ENCODE measurements at regions not wholly inside any gene's neighbourhood (a gene's known extent, or its start where the extent isn't known, plus 50 kb on each side); places are given as distances from the start of the nearest gene placed in this dataset.
"Not testable (repeated sequence)": the region's sequence is repeated elsewhere in the genome, so short reads cannot be mapped to it uniquely, and the experiment has no call there.

DNA sequence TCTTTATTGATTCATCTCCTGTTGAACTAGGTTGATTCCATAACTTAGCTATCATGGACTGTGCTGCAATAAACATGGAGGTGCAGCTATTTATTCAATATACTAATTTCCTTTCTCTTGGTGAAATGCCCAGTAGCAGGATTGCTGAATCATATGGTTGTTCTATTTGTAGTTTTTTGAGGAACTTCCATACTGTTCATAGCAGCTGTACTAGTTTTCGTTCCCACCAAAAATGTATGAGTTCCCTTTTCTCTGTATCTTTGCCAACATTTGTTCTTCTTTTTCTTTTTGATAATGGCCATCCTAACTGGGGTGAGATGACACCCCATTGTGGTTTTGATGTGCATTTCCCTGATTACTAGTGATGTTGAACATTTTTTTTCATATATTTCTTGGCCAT is 87.2 kb upstream of the NAV2 start:
- no peak for DNase-seq (ENCODE audit: low read depth)

DNA sequence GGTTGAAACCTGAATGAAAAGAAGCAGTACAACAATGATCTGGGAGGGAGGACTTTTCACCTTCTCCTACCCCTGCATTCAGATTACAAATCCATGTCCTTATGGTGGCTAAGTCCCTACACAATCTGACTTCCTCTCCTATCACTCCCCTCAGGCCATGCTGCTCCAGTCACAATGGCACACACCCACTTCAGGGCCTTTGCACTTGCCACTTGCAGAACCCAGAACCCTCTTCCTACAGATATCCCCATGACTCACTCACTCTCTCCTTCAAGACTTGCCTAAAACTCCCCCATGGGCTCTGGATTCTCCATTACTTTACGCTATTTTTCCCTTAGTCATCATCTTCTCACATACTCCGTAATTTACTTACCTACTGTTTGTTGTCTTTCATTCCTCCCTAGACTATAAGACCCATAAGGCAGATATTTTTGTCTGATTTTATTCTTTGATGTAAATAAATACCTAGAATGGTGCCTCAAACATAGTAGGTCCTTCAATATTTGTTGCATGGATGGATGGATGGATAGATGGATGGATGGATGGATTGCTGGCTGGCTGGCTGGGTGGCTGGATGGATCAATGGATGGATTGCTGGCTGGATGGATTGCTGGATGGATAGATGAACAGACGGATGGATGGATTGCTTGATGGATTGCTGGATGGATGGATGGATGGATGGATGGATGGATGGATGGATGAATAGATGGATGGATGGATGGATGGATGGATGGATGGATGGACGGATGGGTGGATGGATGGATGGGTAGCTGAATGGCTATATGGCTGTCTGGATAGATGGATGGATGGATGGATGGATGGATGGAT is 94.7 kb upstream of the NAV2 start:
- DNase-seq (ENCODE audit: low read depth) = no peak

DNA sequence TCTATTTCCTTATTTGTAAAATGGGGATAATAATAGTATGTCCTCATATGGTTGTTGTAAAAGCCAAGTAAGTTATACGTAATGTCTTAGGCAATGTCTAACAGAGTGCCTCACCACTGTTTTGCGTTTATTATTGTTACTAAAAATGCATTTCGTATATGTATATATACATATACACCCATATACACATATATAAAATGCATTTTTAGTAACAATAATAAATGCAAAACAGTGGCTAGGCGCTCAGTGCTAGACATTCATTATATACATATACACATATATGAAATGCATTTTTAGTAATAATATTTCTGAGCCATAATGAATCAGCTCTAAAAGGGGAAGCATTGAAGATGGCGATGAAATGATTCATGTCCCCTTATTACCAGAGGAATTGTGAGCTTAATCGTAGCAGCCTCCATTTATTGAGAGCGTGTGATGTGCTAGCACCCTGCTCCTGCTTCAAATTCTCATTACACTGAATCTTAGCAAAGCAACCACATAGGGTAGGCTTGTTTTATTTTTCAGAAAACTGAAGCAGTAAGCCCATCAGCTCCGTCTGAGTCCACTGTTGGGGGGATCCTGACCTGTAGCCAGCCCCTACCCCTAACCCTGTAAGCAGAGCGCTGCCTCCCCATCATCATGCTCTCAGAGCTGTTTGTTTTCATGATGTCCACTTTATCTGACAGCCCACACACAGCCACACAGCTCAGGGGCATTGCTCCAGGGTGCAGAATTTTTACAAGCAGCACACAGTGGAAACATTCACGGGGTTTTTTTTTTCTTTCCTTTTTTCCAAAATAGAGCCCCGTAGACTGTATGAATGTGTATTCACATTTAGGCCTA is 97.1 kb upstream of the NAV2 start:
- DNase-seq (ENCODE audit: low read depth) = no peak

- DNase-seq (ENCODE audit: low read depth) = no peak
These were observed 98.2 kb upstream of the NAV2 start for GRCh38 chr11:19614370-19614940.

DNA sequence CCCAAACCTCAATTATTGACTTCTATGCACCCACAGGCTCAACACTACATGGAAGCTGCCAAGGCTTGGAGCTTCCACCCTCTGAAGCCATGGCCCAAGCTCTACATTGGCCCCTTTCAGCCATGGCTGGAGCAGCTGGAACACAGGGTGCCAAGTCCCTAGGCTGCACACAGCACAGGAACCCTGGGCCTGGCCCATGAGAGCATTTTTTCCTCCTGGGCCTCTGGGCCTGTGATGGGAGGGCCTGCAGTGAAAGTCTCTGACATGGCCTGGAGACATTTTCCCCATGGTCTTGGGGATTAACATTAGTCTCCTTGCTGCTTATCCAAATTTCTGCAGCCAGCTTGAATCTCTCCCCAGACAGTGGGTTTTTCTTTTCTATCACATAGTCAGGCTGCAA is 100.6 kb upstream of the NAV2 start:
- DNase-seq (ENCODE audit: low read depth) = not testable (repeated sequence)

- no peak for DNase-seq (ENCODE audit: low read depth)
These were observed 104.8 kb upstream of the NAV2 start for GRCh38 chr11:19607656-19608360.

- no peak for DNase-seq (ENCODE audit: low read depth)
These were observed 105.6 kb upstream of the NAV2 start for GRCh38 chr11:19606856-19607655.

DNA sequence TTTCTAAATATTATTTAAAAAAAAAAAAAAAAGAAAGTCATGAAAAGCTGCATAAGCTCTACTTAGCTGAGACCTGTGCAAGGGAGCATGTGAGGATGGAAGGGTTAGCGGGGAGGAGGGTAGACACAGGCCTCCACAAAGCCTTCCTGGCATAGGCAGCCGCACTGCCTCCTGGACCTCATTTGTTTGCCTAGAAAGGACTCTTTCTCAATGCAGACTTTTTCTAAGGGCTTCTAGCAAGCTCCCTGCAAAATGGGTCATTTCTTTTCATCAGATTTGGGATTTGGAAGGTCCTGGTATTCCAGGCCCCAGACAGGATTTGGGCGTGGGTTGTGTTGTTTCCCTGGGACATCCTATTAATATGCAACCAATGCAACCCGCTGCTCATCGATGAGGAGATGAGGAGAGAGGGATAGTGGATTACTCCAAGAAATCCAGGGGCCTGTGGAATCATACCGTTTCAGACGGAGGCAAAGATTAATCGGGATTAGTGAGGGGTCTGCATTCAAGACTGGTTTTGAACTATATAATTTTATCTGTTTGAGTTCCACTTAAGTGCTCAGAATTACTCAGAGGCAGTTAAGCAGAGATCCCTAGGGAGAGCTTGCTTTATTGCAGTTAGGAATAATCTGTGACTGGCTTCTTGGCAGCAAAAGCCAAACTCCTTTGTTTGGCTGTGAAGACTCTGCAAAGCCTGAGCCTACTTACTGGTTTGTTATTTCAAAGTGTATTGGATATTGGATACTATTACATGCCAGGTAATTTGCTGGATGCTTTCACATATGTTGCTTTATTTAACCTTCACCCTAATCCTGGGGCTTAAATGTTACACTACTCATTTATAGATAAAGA is 106.9 kb upstream of the NAV2 start:
- DNase-seq (ENCODE audit: low read depth) = no peak

DNA sequence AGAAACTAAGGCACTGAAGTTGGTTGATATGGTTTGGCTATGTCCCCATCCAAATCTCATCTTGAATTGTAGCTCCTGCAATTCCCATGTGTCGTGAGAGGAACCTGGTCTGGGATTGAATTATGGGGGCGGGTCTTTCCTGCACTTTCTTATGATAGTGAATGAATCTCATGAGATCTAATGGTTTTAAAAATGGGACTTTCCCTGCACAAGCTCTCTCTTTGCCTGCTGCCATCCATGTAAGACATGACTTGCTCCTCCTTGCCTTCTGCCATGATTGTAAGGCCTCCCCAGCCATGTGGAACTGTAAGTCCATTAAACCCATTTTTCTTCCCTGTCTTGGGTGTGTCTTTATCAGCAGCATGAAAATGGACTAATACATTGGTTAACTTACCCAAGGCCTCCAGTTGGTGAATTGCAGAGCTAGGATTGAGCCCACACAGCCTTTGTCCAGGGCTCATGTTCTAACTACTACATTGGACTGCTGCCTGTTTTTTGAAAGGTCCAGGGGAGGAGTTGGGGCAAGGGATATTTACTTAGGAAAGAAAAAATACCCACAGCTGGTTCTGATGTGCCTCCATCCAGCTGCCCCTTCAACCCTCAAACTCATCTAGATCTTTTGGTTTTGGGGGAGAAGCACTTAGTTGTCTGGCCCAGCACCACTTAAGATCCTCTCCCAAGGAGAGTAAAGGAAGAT is 107.8 kb upstream of the NAV2 start:
- no peak for DNase-seq (ENCODE audit: low read depth)

GRCh38 chr11:19603771-19604170 is 108.9 kb upstream of the NAV2 start:
- no peak for DNase-seq (ENCODE audit: low read depth)

DNA sequence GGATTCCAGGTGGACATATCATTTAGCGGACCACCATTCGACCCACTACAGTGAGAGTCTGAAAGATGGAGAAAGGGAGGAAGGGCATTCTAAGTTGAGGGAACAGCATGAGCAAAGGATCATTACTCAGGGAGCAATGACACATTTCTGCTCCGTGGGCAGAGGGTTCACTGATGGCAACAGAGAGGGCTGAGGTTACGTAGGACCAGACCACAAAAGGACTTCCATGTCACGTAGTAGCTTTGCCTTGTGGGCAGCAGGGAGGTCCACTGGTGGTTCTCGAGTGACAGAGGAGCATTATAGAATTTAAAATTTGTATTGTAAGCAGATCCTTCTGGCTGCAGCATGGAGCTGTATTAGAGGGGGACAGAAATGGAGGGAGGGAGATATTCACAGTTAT is 109.7 kb upstream of the NAV2 start:
- no peak for DNase-seq (ENCODE audit: low read depth)

GRCh38 chr11:19602406-19602805 is 110.2 kb upstream of the NAV2 start:
- no peak for DNase-seq (ENCODE audit: low read depth)

DNA sequence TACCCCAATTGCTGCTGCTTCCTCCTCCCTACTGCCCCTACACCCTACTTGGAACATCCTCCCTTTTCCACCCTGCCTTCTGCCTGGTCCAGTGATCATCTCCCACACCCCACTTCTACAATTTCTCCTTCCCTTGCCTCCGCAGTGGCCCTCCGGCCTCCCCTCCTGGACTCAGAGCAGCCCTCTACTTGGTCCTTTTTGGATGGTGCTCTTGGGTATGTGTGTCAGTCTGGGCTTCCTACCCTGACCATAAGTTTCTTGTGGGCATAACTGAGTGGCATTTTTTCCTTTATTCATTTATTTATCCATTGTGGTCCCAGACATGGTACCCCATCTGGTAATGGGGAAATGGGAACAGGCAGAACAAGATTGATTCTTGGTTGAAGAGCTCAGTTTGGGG is 111.4 kb upstream of the NAV2 start:
- no peak for DNase-seq (ENCODE audit: low read depth)

GRCh38 chr11:19599681-19600080 is 113.0 kb upstream of the NAV2 start:
- no peak for DNase-seq (ENCODE audit: low read depth)

GRCh38 chr11:19598876-19599486 is 113.7 kb upstream of the NAV2 start:
- DNase-seq (ENCODE audit: low read depth) = no peak

GRCh38 chr11:19598456-19598855 is 114.2 kb upstream of the NAV2 start:
- no peak for DNase-seq (ENCODE audit: low read depth)

DNA sequence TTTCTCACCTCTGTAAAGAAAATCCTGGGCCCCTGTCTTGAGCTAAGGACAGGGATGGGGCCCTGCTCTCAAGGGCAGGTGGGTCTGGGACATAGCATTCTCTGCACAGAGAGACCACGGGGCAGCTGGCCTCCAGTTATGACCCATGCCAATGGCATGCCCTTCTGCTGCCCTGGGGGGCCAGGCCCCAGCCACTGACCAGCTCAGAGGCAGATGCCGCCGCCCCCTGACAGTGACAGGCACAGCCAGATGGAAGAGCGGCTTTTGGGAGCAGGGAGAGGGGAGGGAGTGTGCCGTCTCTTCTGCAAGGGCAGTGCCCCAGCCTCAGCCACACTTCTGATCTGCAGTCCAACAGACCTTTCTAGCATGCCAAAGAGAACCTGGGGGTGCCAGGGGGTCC is 114.8 kb upstream of the NAV2 start:
- DNase-seq (ENCODE audit: low read depth) = no peak

DNA sequence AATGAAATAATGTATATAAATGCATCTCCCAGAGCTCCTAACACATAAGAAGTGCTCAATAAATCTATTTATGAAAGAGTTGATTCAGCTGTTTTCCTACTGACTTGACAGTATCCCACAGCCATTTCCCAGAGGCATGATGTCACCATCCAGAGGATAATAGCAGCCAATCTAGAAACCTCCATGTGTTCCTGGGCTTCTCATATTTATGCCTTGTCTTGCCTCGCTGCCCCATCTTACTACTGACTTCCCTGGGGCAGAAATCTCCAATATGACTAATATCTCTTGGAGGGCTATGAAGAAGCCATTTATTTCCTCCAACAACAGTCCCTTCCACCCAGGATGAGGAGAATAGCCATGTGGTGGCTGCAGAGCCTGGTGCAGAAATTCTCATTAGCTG is 115.4 kb upstream of the NAV2 start:
- no peak for DNase-seq (ENCODE audit: low read depth)

All from activated gamma-delta T cell treated with anti-CD3 and anti-CD28 coated beads, Interleukin-2, amount 50 U/mL, for 16 hours (primary cell).